ENCODE measurements at regions not wholly inside any gene's neighbourhood (a gene's known extent, or its start where the extent isn't known, plus 50 kb on each side); places are given as distances from the start of the nearest gene placed in this dataset.

DNA sequence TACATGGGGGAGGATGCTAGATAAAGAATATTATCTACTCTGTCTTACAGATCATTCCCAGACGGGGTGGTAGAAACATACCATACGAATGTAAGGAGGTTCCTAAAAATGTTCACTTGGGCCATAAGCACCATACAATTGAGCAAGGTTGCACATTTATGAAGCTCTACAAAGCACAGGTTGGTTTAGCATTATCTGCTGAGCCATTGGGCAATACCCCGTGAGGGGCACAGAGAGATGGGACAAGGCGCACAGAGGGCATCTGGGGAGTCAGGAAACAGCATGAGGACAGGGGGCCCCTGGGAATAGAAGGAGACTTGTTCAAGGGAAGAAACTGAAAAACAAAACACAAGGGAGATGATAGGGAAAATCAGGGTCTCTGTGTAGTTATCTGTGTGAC lies 305.3 kb downstream of the TRIML1 start (continued):
- TF ChIP-seq HMGXB4 (CRISPR knock-in tag; IDR thresholded peaks at IDR 0.05; ENCODE audit: borderline replicate concordance) (no peak), EP300 (IDR thresholded peaks at IDR 0.05) (no peak), E2F6 (IDR thresholded peaks at IDR 0.05; ENCODE audit: borderline replicate concordance, low read depth) (no peak), REST (IDR thresholded peaks at IDR 0.05) (no peak), HEYL (CRISPR knock-in tag; IDR thresholded peaks at IDR 0.05) (peak; percentile 43; the same call in 1 of the 2 replicates), TFCP2L1 (CRISPR knock-in tag; IDR thresholded peaks at IDR 0.05) (no peak), CEBPB (IDR thresholded peaks at IDR 0.05) (peak in 1 of 2 experiments; percentile 75; a peak in 2 of 4 replicates), EHF (CRISPR knock-in tag; IDR thresholded peaks at IDR 0.05) (peak; percentile 64; the same call in 1 of the 2 replicates), NR3C1 (IDR thresholded peaks at IDR 0.05) (no peak), EHMT2 (IDR thresholded peaks at IDR 0.05; ENCODE audit: low read depth) (no peak), PBX3 (IDR thresholded peaks at IDR 0.05) (no peak), HOXB5 (CRISPR knock-in tag; IDR thresholded peaks at IDR 0.05) (no peak), POLR2AphosphoS2 (conservative IDR thresholded peaks at IDR 0.05; ENCODE audit: low read length) (no peak), SREBF2 (IDR thresholded peaks at IDR 0.05) (no peak), FOSB (CRISPR knock-in tag; IDR thresholded peaks at IDR 0.05) (no peak), CHD4 (IDR thresholded peaks at IDR 0.05; ENCODE audit: borderline replicate concordance) (no peak), CTCF (IDR thresholded peaks at IDR 0.05) (no peak), CHD2 (IDR thresholded peaks at IDR 0.05; ENCODE audit: low read length, partially characterized antibody) (no peak), RCOR1 (IDR thresholded peaks at IDR 0.05; ENCODE audit: low read depth, low read length) (no peak), ZFP36 (IDR thresholded peaks at IDR 0.05; ENCODE audit: borderline replicate concordance, partially characterized antibody) (no peak), GATA3 (IDR thresholded peaks at IDR 0.05; ENCODE audit: borderline replicate concordance) (no peak), NFE2L2 (conservative IDR thresholded peaks at IDR 0.05; ENCODE audit: low read length) (no peak), MAFK (IDR thresholded peaks at IDR 0.05; ENCODE audit: partially characterized antibody) (peak; percentile 18), ELK1 (IDR thresholded peaks at IDR 0.05; ENCODE audit: low read depth, low read length) (no peak), HOXB13 (CRISPR knock-in tag; IDR thresholded peaks at IDR 0.05; ENCODE audit: low read depth) (peak; percentile 38; the same call in 1 of the 2 replicates), BHLHE40 (IDR thresholded peaks at IDR 0.05; ENCODE audit: low read depth, low read length) (no peak), HDAC2 (IDR thresholded peaks at IDR 0.05) (no peak), MAZ (IDR thresholded peaks at IDR 0.05; ENCODE audit: borderline replicate concordance, low read depth, low read length) (no peak), ZC3H11A (IDR thresholded peaks at IDR 0.05) (no peak), BCL3 (IDR thresholded peaks at IDR 0.05) (no peak), ZSCAN20 (CRISPR knock-in tag; IDR thresholded peaks at IDR 0.05) (no peak)
- TF ChIP-seq, protein P1, sequence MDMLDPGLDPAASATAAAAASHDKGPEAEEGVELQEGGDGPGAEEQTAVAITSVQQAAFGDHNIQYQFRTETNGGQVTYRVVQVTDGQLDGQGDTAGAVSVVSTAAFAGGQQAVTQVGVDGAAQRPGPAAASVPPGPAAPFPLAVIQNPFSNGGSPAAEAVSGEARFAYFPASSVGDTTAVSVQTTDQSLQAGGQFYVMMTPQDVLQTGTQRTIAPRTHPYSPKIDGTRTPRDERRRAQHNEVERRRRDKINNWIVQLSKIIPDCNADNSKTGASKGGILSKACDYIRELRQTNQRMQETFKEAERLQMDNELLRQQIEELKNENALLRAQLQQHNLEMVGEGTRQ (IDR thresholded peaks at IDR 0.05): no peak

Measured in A549 (cell line).